Kidney (tissue), 13 donors: ENCODE measurements at regions not wholly inside any gene's neighbourhood (a gene's known extent, or its start where the extent isn't known, plus 50 kb on each side); places are given as distances from the start of the nearest gene placed in this dataset.

Experiments used
- DNase-seq, 5 donors: peaks; one replicate each; pipeline ENCODE4 v3.0.0-alpha.2; 2013 to 2020
- FAIRE-seq: peaks from 2 replicates; lab custom pipeline; 2012; peaks lifted over from hg19 to GRCh38; lab: Jason Lieb, UNC
- H3K27ac ChIP-seq, 2 donors: one replicate each; pipeline ENCODE4 v1.7.0; 2013; ENCODE audit warnings: low read depth in 2 of 2, low read length in 2 of 2, inconsistent platforms in 1 of 2
- H3K27me3 ChIP-seq: one replicate; pipeline ENCODE4 v1.7.1; 2013; ENCODE audit warnings: low read length, inconsistent platforms; ENCODE audit not compliant: control insufficient read depth, insufficient read depth
- H3K36me3 ChIP-seq, 3 donors: one replicate each; pipeline versions ENCODE4 v1.7.0 to v1.7.1; 2013; ENCODE audit warnings: low read length in 3 of 3, control low read depth in 1 of 3, inconsistent platforms in 1 of 3; ENCODE audit not compliant: insufficient read depth in 3 of 3, control insufficient read depth in 2 of 3
- H3K4me1 ChIP-seq, 3 donors: one replicate each; pipeline versions ENCODE4 v1.7.0 to v1.7.1; 2013; ENCODE audit warnings: low read length in 3 of 3, inconsistent platforms in 1 of 3, low read depth in 1 of 3; ENCODE audit not compliant: control insufficient read depth in 2 of 3, insufficient read depth in 2 of 3
- H3K4me3 ChIP-seq, 3 donors: one replicate each; pipeline versions ENCODE4 v1.7.0 to v1.8.1; 2013; ENCODE audit warnings: low read length in 3 of 3, control low read depth in 1 of 3, inconsistent platforms in 1 of 3
- H3K9ac ChIP-seq, 3 donors: one replicate each; pipeline versions ENCODE4 v1.7.0 to v1.7.1; 2013; ENCODE audit warnings: low read length in 3 of 3, control low read depth in 1 of 3, inconsistent platforms in 1 of 3
- H3K9me3 ChIP-seq, 3 donors: one replicate each; pipeline versions ENCODE4 v1.7.0 to v1.7.1; 2013; ENCODE audit warnings: low read length in 3 of 3, control low read depth in 1 of 3, inconsistent platforms in 1 of 3; ENCODE audit not compliant: control insufficient read depth in 2 of 3, insufficient read depth in 1 of 3
- intact Hi-C: fragments of 100-400 bp; cut with DNase I; formaldehyde crosslinking; loops from one replicate; pipeline ENCODE4 v1.11.1; 2022
- TF ChIP-seq, protein P1 (sequence below): IDR thresholded peaks from 3 replicates; pipeline ENCODE4 v1.5.1; 2012; ENCODE audit warnings: mild to moderate bottlenecking, moderate library complexity, borderline replicate concordance; ENCODE audit not compliant: insufficient read depth; ENCODE audit errors: extremely low read depth
- donor health status: control.
- donor health status: control.
- donor health status: control.
- donor health status: control.
- donor health status: control.
- donor health status: DM: yes; HTN: yes; CAD: no.
- donor health status: Normal renal cell carcinoma (clear cell type).

DNA sequence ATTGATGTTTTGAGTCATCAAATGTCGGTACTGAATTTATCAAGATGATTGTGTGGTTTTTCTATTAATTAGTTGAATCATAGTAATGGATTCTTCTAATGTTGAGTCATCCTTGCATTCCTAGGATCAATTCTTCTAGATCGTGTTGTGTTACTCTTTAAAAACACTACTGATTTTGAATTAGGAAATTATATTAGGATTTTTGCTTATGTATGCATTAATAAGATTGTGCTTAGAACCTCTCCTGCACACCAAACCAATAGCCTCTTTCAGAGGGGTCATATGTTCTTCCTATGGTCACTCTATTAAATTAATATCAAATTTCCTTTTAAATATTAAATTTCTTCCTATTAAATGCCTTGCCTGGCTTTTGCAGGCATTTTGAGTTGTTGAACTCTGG is 151.7 kb upstream of the TOPAZ1 start:
- no peaks in the 10 kb centered on the region for H3K9me3 ChIP-seq
- H3K4me3 ChIP-seq, result no peak overlapping the region
- H3K36me3 ChIP-seq, result no peaks in the 10 kb centered on the region
- intact Hi-C loops, result no loop called here
- no peak for DNase-seq
- H3K27me3 ChIP-seq, result no peaks in the 10 kb centered on the region
- no peaks in the 10 kb centered on the region for H3K4me1 ChIP-seq
- H3K9ac ChIP-seq, result no peak overlapping the region
- no peak for FAIRE-seq
- TF ChIP-seq, protein P1, sequence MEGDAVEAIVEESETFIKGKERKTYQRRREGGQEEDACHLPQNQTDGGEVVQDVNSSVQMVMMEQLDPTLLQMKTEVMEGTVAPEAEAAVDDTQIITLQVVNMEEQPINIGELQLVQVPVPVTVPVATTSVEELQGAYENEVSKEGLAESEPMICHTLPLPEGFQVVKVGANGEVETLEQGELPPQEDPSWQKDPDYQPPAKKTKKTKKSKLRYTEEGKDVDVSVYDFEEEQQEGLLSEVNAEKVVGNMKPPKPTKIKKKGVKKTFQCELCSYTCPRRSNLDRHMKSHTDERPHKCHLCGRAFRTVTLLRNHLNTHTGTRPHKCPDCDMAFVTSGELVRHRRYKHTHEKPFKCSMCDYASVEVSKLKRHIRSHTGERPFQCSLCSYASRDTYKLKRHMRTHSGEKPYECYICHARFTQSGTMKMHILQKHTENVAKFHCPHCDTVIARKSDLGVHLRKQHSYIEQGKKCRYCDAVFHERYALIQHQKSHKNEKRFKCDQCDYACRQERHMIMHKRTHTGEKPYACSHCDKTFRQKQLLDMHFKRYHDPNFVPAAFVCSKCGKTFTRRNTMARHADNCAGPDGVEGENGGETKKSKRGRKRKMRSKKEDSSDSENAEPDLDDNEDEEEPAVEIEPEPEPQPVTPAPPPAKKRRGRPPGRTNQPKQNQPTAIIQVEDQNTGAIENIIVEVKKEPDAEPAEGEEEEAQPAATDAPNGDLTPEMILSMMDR, result no peak
- no peak overlapping the region for H3K27ac ChIP-seq

DNA sequence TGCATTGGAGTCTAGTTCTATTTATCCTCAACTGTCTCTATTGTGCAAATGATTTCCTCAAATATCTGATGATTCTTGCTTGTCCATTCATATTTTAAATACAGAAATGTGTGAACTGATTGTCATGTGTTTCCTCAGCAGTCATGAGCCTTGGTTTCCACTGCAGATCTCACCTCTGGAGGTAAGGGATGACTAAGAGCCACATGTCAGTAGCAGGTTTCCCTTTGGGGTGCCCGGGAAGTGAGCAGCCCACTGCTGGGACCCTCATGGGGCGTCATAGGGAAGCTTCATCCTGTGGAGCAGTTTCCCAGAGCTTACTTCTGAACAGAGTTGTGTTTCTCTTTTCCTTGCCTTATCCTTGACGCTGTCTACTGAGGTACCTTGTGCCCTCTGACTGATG is 149.2 kb upstream of the TOPAZ1 start:
- no peaks in the 10 kb centered on the region for H3K27me3 ChIP-seq
- no peaks in the 10 kb centered on the region for H3K36me3 ChIP-seq
- no peak for DNase-seq
- no peak overlapping the region for H3K9ac ChIP-seq
- no peaks in the 10 kb centered on the region for H3K9me3 ChIP-seq
- intact Hi-C loops, result no loop called here
- TF ChIP-seq, protein P1, result no peak
- no peak overlapping the region for H3K4me3 ChIP-seq
- no peak overlapping the region for H3K27ac ChIP-seq
- H3K4me1 ChIP-seq, result no peaks in the 10 kb centered on the region
- no peak for FAIRE-seq

DNA sequence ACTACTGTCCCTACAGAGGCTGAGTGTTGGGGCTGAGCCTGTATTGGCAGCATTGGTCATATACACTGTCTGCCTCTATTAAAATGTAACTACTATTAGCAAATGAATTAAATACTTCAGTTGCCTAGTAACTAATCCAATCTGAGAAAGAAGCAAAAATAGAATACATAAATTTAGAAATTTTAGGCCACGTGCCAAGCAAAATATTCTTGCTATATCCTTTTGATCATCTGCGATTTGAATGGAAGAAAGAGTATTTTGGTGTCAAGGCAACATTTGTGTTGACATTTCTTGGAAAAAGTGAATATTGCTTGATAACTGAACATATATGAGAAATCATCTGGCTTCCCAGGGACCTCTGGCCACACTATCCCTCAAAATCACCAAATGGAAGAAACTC is 148.2 kb upstream of the TOPAZ1 start:
- Histone ChIP-seq H3K9ac (no peak overlapping the region), H3K4me1 (no peaks in the 10 kb centered on the region), H3K27me3 (no peaks in the 10 kb centered on the region), H3K4me3 (no peak overlapping the region), H3K9me3 (no peaks in the 10 kb centered on the region), H3K27ac (no peak overlapping the region), H3K36me3 (no peaks in the 10 kb centered on the region)
- DNase-seq, result peak in 2 of 5 donors; percentile 6 to 7
- FAIRE-seq, result no peak
- intact Hi-C loops, result no loop called here
- TF ChIP-seq, protein P1, result no peak
